ENCODE measurements at regions not wholly inside any gene's neighbourhood (a gene's known extent, or its start where the extent isn't known, plus 50 kb on each side); places are given as distances from the start of the nearest gene placed in this dataset.
"Not testable (repeated sequence)": the region's sequence is repeated elsewhere in the genome, so short reads cannot be mapped to it uniquely, and the experiment has no call there.

DNA sequence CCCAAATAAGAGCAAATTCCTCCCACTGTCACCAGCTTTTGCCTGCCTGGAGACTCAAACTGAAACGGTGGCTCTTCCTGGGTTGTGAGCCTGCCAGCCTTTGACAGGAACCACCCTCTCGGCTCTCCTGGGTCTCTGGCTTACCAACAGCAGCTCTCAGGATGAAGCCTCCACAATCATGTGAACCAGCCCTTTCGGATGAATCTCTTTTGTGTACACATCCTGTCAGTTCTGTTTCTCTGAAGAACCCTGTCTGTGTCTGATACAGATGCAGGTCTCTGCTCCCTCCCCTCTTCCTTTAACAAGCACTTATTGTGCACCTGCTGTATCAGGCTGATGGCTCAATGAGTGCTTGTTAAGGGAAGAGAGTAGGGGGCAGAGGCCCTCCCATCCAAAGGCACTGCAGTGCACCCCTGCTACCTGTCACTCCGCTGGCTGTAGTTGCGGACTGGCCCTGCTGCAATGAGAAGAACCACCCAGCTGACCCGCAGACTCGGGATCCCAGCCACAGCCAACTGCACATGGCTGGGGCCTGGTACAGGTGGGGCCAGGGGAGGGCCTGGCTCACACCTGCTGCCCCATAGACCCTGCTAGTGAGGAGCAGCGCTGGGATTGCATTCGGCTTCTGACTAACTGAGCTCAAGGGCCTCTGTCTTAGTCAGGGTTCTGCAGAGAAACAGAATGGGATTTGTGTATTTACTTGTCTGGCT, 120.1 kb upstream of the PMEPA1 start:
- peak; percentile 49 for DNase-seq (ENCODE audit: low spot score)

DNA sequence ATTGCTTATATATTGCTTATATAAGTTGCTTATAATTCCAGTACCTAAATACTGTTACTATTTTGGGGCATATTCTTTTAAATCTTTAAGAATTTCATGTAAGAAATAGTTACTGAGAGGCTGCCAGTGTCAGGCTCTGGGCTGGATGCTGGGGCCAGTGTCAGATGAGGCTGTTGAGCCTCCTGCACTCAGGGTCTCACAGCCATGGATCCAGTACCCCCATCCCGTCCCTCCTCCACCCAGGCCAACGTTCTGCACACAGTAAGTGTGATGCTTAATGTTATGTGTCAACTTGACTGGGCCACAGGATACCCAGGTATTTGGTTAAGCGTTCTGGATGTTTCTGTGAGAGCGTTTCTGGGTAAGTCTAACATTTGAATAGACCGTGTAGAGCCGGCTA, 119.5 kb upstream of the PMEPA1 start:
- peak; percentile 17 for DNase-seq (ENCODE audit: low spot score)

DNA sequence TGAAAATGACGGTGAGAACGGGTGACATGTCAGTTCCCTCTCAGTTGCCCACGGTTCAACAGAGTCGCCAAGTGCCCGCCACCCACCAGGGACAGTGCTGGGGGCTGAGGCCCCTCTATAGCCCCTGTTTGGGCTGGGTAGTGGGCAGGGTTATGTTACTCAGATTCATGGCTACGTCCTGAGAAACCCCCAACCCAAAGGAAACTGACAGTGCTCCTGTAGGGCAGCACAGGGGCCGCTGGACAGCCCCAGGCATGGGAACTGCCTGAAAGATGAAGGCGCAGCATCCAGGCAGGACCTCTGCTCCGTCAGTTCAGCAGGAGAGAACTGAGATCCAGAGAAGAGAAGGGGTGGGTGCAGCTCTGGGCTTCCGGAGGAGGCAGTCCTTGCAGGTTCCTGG, 118.9 kb upstream of the PMEPA1 start:
- peak; percentile 37 for DNase-seq (ENCODE audit: low spot score)

DNA sequence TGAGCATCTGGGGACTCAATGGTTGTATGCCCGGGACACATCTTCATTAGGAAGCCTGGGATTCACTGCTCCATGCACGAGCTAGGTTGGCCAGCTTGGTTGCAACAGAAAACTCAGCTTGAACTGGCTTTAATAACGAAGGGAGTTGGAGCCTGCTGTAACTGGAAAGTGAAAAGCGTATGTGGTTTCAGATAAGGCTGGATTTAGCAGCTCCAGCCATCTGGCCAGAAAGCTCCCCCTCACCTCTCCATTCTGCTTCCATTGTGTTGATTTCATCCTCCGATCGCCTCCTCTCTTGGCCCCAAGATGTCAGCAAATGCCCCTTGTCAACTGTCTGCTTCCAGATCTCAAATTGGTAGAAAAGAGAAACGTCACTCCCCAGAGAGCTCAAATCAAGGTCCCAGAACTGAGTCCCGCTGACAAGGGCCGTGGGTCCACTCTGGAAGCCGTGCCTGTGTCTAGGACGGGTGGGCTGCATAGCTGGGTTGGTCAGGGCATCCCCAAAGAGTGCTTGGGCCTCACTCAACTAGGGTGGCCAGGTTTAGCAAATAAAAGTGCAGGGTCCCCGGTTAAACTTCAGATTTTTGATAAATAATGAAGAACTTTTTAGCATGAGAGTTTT, 117.0 kb upstream of the PMEPA1 start:
- DNase-seq (ENCODE audit: low spot score) = no peak

DNA sequence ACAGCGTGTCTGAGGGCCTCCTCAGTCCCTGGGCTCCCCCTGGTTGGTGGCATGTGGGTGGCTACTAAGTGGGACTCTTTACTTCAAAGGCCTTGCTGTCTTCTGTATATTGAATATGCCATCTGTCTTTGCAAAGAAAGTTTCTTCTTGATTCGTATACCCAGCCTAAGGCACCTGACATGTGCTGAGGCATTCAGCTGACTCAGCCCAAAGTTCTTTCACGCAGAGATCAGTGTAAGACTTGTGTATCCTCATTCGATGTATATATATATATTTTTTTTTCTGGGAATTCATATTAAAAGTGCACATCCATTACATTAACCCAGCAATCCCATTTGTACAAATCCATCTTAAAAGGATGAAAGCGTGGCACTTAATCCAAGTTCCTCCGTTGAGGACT, 115.1 kb upstream of the PMEPA1 start:
- DNase-seq (ENCODE audit: low spot score) = no peak

DNA sequence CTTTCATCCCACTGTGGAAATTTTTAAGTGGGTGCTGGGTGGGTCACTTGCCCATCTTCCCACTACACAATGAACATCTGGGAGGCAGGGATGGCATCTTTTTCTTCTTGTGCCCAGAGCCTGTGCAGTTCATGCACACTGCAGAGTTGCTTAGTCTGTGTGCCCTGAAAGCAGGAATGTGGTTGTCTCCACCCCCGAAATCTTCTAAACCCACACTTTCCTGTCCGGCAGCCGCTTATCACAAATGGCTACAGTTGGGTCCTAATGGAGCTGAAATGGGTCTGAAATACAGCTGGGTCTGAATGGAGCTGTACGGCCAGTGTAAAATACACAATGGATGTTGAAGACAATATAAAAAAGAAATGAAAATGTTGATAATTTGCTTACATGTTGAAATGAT, 112.1 kb upstream of the PMEPA1 start:
- DNase-seq (ENCODE audit: low spot score) = no peak

DNA sequence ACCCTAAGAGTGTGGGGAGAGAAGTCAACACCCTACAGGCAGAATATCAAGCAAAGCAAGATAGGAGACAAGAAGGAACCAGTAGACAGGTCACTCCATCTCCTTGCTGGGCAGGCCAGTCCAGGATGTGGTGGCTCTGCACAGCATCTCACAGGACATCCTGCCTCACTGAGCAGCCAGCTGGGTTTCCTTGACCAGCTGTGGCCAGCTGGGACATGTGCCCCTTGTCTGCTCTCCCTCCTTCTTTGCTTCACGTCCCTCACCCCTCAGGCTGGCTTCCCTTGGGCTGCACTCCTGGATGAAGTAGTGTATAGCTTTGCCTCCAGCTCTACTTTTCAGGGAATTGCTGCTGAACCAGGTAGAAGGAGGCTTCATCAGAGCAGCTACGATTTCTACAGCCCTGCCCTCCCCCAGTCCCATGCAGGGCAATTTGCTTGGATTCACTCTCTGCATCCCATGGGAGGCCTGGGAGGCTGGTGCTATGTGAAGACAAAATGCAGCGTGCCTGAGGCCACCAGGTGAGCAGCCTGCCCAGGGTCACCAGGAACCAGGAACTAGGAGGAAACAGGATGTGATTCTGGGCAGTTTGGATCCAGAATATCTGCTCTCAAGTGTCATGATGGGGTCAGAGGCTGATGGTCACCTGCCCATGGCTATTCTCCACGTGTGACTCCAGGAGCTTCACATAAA, 110.0 kb upstream of the PMEPA1 start:
- DNase-seq (ENCODE audit: low spot score) = no peak

DNA sequence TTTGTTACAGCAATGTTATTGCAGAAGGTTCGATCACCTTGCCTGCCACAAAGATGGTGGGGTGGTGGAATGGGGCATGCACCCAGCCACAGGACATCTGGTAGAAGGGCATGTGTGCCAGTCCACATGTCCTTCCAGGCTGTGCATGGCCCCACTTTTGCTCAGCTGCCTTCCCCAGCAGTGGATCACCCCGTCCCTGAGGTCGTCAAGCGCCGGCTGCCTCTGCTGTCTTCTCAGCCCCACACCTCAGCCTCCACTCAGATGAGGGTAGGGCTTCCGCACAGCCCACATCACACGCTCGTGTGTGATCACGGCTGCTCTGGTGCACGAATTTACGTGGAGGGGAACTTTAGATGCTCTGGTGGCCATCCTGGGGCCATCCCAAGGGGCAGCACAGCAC, 109.5 kb upstream of the PMEPA1 start:
- DNase-seq (ENCODE audit: low spot score) = no peak

DNA sequence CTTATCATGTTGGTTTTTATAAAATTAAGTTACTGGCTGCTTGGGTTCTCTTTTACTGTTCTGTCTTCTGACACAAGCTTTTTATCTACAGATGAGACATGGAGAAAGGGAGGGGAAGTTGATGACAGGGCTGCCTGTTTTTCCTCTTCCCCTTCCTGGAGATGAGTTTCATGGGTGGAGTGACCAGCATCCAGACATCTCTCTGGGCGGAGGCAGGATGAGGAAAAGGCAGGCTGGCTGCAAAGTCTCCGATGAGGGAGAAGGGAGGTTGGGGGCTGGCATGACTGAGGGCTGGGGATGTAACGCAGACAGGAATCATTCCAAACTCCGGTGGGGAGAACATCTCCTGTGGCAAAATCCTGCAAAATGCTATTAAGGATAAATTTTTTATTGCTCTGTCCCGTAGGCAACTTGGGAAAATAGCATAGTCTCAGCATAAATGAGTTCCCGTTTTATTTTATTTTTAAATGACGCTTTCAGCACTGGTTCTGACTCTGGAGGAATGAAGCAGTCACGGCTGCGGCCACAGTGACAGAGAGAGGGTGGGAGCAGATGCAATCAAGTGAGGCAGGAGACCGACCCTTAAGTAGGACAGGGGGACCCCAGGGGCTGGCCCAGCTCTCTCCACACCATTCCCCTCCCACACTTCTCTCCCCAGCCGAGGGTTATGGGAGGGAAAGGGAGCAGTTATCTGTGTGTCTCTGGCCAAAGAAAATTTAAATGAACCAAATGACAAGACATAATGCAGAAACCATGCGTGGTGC, 108.8 kb upstream of the PMEPA1 start:
- no peak for DNase-seq (ENCODE audit: low spot score)

DNA sequence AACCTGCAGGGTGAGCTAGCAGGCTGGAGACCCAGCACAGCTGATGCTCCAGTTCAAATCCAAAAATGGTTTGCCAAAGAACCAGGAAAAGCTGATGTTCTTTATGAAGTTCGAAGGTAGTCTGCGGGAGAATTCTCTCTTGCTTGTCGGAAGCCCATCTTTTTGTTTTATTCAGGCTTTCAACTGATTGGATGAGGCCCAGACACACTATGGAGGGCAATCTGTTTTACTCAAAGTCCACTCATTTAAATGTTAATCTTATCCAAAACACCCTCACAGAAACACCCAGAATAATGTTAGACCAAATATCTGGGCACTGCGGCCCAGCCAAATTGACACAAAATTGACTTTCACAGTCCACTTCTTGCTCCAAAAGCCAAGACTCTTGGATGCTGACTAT, 105.6 kb upstream of the PMEPA1 start:
- DNase-seq (ENCODE audit: low spot score) = no peak

DNA sequence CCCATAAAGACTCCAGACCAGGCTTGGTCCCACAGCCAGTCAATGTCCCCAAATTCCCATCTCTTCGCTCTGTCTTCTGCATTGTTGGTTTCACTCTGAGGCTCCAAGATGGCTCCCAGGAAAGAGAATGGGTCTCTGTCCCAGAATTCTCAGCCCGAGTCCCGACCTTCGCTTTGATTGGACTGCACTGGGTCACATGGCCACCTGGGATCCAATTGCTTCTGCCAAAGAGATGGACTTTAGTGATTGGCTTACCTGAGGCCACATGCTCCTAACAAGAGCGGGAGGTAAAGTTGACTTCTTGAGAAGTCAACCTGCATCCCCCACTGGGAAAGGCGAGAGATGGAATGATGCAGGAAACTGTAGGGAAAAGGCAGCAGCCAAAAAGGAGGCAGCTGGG, 104.7 kb upstream of the PMEPA1 start:
- DNase-seq (ENCODE audit: low spot score) = no peak

DNA sequence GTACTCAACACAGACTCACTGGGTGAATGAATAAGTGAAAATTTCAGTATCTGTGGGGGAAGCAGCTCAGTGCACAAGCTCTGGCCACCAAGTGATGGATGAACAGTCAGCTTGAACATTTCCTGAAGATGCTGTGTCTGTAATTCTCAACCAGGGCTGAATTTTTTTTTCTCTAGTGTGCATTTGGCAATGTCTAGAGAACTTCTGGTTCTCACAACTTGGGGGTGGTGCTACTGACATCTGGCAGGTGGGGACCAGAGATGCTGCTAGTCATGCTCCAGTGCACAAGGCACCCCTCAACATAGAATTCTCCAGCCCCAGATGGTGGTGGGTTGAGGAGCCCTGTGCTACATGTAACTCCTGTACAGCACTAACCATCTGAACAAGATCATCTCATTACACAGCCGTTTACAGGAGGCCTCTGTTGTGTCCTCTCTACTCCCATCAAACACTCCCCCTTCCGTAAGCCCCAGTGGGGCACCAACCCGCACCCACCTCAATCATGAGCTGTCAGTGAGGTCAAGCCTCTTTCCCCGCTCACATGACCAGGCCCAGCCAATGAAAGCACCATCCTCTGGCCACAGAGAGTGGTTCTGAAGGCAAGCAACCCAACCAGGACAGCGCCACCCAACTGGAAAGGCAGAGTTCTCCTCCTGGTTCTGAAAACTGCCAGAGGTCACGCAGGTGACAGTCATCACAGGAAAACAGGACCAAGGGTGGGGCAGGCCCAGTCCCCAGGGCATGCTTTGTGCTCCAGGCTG, 103.9 kb upstream of the PMEPA1 start:
- no peak for DNase-seq (ENCODE audit: low spot score)

DNA sequence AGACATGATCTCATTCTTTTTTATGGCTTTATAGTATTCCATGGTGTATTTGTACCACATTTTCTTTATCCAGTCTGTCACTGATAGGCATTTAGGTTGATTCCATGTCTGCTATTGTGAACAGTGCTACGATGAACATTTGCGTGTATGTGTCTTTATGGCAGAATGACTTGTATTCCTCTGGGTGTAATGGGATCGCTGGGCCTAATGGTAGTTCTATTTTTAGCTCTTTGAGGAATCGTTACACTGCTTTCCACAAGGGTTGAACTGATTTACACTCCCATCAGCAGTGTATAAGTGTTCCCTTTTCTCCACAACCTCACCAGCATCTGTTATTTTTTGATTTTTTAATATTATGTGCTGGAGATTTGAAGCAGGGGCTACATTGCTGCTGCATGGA, 102.8 kb upstream of the PMEPA1 start:
- DNase-seq (ENCODE audit: low spot score) = not testable (repeated sequence)

DNA sequence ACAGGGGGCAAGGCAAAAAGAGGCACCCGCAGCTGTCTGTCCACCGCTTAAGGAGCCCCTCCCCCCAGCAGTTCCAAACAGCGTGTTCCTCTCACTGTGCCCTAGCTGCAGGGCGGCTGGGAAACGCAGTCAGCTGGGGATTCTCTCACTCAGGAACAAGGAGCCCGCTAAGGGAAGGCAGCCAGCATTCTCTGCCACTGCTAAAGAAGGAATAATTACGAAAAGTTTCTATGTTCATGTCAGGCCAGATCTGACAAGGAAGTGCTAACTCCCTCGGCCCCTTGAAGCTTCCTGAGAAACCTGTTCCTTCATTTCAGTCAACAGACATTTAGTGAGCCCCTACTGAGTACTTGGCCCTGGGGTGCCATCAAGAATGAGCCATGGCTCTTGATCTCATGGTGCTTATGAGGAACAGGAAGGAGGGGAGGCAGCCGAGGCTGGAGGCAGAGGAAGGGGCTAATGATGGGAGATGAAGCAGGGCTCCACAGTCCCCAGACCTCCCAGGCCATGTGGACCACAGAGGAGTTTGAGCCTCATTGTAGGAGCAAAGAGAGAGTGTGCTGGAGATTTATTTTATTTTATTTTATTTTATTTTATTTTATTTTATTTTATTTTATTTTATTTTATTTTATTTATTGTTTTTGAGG, 101.7 kb upstream of the PMEPA1 start:
- DNase-seq (ENCODE audit: low spot score) = no peak

DNA sequence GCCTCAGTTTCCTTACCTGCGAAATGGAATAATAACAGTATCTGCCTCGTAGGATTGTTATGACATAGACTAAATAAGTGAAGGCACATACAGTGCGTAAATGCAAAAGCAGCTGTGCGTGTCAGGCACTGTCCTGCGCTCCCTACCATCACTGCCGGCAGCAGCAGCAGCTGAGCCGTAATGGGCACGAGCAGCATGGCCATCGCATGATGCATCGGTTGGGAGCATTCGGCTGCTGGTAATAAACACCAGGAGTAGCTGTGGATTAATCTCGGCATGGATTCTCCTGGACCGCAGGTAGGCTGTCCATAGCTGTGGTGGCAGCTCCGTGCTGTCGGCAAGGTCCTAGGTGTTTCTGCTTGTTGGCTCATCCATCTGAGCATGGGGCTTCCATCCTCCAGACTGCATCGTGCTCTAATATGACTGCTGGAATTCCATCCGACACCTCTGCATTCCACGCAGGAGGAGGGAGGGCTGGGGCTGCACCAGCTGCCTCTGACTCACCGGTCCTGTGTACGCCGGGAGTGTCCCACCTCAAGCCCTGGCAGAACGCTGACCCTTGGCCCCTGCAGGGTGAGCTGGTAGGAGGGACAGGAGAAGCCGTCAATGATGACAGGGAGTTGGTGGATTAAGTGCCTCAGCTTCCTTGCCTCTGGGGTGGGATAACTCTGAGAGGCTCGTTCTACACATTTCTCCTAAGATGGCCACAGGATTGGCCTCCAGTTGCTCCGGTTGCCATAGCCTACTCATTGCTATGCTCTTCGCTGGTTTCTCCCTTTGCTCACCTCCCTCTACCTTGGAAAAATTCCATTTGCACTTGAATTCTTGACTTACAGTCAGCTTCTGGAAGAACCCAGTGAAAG, 100.9 kb upstream of the PMEPA1 start:
- no peak for DNase-seq (ENCODE audit: low spot score)

DNA sequence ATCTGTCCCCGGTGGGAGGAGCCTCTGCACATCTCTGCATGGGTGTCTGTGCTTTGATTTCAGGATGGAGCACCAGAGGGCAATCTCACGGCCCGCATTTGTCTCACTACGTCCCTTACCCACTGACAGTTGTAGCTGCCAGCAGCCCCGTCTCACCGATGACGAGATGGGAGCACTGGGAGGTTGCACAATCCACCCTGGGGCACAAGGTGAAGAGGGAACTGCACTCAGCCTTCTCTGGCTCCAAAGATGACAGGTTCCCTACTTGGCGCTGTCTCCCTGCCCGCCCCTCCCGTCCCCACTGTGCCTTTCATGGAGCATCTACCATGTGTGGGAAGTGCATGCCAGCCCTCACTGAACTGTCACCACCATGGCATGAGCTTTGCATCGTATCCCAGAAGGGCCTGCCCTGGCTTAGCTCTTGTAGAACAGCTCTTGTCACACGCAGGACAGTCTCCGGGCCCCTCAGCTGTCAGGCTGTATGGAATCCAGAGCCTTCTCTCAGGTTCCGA, 99.9 kb upstream of the PMEPA1 start:
- no peak for DNase-seq (ENCODE audit: low spot score)

DNA sequence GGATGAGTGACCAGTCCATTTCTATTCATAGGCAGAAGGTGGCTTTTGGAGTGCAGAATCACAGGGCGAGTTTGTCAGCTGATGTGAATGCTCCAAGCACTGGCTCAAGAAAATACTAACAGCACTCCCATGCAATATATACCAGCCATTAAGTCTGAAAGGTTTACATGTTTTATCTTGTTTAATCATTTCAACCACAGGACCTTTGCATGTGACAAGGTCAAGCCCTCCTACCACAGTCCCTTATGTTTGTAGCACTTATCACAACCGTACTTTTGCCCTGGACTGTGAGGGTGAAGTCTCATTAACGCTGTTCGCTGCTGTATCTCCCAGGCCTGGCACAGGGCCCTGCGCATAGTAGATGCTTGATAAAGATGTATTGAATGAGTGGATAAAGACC, 99.3 kb upstream of the PMEPA1 start:
- DNase-seq (ENCODE audit: low spot score) = no peak

DNA sequence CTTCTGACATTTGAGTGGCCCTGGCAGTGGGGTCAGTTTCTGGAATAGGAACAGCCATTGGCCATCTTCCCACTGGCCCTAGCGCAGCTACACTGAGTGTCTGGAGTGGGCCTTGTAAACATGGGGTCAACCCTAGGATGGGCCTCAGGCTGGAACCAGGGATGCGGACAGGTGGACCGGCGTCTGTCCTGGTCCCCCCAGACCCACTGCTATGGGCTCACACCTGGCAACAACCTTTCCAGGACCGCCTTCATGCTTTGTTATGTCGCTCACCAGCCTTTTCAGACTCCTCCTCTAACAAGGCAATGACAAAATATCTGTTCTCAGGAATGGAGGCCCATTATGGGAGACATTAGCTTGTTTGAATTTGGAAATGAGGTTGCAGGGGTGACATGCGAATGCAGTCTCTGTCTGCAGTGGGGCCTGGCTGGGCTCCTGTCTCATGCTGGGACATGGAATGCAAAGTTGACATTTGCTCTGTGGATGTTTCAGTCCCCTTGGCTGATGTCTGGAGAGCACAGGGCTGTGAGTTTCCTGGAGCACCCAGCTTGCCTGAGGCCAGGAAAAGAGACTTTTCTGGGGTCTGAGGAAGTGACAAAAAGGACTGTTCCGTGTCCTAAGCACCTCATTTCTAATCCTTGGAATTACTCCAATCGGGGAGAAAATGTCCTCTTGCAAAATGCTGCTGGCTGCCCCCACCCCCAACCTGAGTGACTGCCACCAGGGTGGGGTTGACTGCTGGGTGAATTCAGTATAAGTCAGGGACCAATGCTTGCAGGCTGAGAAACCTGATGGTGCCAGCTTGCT, 98.7 kb upstream of the PMEPA1 start:
- DNase-seq (ENCODE audit: low spot score) = no peak

Data from left forelimb (tissue), 1 donor.